ENCODE measurements at regions not wholly inside any gene's neighbourhood (a gene's known extent, or its start where the extent isn't known, plus 50 kb on each side); places are given as distances from the start of the nearest gene placed in this dataset.

DNA sequence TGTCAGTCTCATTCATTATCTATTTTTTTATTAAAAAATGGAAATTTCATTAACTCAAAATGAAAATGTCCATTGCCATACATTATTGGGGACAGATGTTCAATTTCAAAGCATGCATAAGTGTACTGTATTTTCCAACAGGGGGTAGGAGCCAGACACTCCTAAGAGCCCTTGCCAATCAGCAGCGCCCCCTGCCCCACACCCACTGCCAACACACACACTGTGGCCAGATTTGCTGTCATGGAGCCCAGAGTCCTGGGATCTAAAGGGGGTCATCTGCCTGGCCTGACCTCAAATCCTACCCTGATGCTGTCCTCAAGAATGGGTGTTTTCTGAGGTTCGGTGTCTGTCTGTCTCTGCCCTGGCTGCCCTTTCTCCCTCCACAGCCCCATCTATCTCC, 162.2 kb upstream of the TWIST2 start:
- Histone ChIP-seq H3K4me3 (ENCODE audit: low read depth in 1 of 2, low read length in 2 of 2) (no peak overlapping the region), H4K20me1 (ENCODE audit: insufficient read depth, low read length) (no peaks in the 10 kb centered on the region), H3K27ac (ENCODE audit: low read length) (no peak overlapping the region), H3K4me2 (ENCODE audit: insufficient read depth, low read length) (no peak overlapping the region), H3K79me2 (ENCODE audit: insufficient read depth, low read length) (no peaks in the 10 kb centered on the region), H3K9me3 (ENCODE audit: insufficient read depth, low read length, severe bottlenecking) (no peaks in the 10 kb centered on the region), H3K9ac (ENCODE audit: low read depth, low read length) (no peak overlapping the region), H3K4me1 (ENCODE audit: insufficient read depth, low read length) (no peaks in the 10 kb centered on the region), H3K27me3 (ENCODE audit: insufficient read depth, low read length, poor library complexity) (peaks cover 6% of the 10 kb centered on the region), H3K36me3 (ENCODE audit: insufficient read depth, low read length) (no peaks in the 10 kb centered on the region), H2AFZ (ENCODE audit: low read depth, low read length) (no peak overlapping the region)
- no peak for ATAC-seq (ENCODE audit: insufficient read depth, low read depth)
- TF ChIP-seq EZH2 (IDR thresholded peaks at IDR 0.05; ENCODE audit: borderline replicate concordance, low read depth, low read length, severe bottlenecking): no peak
- no peak for DNase-seq

GRCh38 chr2:238686223-238686622, 161.7 kb upstream of the TWIST2 start:
- Histone ChIP-seq H3K9ac (ENCODE audit: low read depth, low read length) (no peak overlapping the region), H3K4me2 (ENCODE audit: insufficient read depth, low read length) (no peak overlapping the region), H3K4me1 (ENCODE audit: insufficient read depth, low read length) (no peaks in the 10 kb centered on the region), H3K4me3 (ENCODE audit: low read depth in 1 of 2, low read length in 2 of 2) (no peak overlapping the region), H3K9me3 (ENCODE audit: insufficient read depth, low read length, severe bottlenecking) (no peaks in the 10 kb centered on the region), H3K79me2 (ENCODE audit: insufficient read depth, low read length) (no peaks in the 10 kb centered on the region), H2AFZ (ENCODE audit: low read depth, low read length) (no peak overlapping the region), H3K27me3 (ENCODE audit: insufficient read depth, low read length, poor library complexity) (peaks cover 10% of the 10 kb centered on the region), H4K20me1 (ENCODE audit: insufficient read depth, low read length) (no peaks in the 10 kb centered on the region), H3K36me3 (ENCODE audit: insufficient read depth, low read length) (no peaks in the 10 kb centered on the region), H3K27ac (ENCODE audit: low read length) (no peak overlapping the region)
- ATAC-seq (ENCODE audit: insufficient read depth, low read depth): no peak
- no peak for DNase-seq
- TF ChIP-seq, protein P1, sequence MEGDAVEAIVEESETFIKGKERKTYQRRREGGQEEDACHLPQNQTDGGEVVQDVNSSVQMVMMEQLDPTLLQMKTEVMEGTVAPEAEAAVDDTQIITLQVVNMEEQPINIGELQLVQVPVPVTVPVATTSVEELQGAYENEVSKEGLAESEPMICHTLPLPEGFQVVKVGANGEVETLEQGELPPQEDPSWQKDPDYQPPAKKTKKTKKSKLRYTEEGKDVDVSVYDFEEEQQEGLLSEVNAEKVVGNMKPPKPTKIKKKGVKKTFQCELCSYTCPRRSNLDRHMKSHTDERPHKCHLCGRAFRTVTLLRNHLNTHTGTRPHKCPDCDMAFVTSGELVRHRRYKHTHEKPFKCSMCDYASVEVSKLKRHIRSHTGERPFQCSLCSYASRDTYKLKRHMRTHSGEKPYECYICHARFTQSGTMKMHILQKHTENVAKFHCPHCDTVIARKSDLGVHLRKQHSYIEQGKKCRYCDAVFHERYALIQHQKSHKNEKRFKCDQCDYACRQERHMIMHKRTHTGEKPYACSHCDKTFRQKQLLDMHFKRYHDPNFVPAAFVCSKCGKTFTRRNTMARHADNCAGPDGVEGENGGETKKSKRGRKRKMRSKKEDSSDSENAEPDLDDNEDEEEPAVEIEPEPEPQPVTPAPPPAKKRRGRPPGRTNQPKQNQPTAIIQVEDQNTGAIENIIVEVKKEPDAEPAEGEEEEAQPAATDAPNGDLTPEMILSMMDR (IDR thresholded peaks at IDR 0.05; ENCODE audit: borderline replicate concordance, extremely low read depth, low read length, poor library complexity, severe bottlenecking): no peak
- TF ChIP-seq EZH2 (IDR thresholded peaks at IDR 0.05; ENCODE audit: borderline replicate concordance, low read depth, low read length, severe bottlenecking): no peak

- Histone ChIP-seq H3K4me3 (ENCODE audit: low read depth in 1 of 2, low read length in 2 of 2) (no peak overlapping the region), H3K9ac (ENCODE audit: low read depth, low read length) (no peak overlapping the region), H3K9me3 (ENCODE audit: insufficient read depth, low read length, severe bottlenecking) (no peaks in the 10 kb centered on the region), H3K27ac (ENCODE audit: low read length) (no peak overlapping the region), H3K4me2 (ENCODE audit: insufficient read depth, low read length) (no peak overlapping the region), H3K27me3 (ENCODE audit: insufficient read depth, low read length, poor library complexity) (peaks cover 11% of the 10 kb centered on the region), H3K79me2 (ENCODE audit: insufficient read depth, low read length) (no peaks in the 10 kb centered on the region), H3K36me3 (ENCODE audit: insufficient read depth, low read length) (no peaks in the 10 kb centered on the region), H4K20me1 (ENCODE audit: insufficient read depth, low read length) (no peaks in the 10 kb centered on the region), H3K4me1 (ENCODE audit: insufficient read depth, low read length) (no peaks in the 10 kb centered on the region), H2AFZ (ENCODE audit: low read depth, low read length) (no peak overlapping the region)
- TF ChIP-seq EZH2 (IDR thresholded peaks at IDR 0.05; ENCODE audit: borderline replicate concordance, low read depth, low read length, severe bottlenecking): no peak
- TF ChIP-seq, protein P1 (IDR thresholded peaks at IDR 0.05; ENCODE audit: borderline replicate concordance, extremely low read depth, low read length, poor library complexity, severe bottlenecking): no peak
- ATAC-seq (ENCODE audit: insufficient read depth, low read depth) (no peak), DNase-seq (no peak)
Observed at GRCh38 chr2:238688193-238689153, 159.4 kb upstream of the TWIST2 start.

GRCh38 chr2:238689331-238689730, 158.6 kb upstream of the TWIST2 start:
- Histone ChIP-seq H3K4me3 (ENCODE audit: low read depth in 1 of 2, low read length in 2 of 2) (no peak overlapping the region), H3K9me3 (ENCODE audit: insufficient read depth, low read length, severe bottlenecking) (no peaks in the 10 kb centered on the region), H3K9ac (ENCODE audit: low read depth, low read length) (no peak overlapping the region), H2AFZ (ENCODE audit: low read depth, low read length) (no peak overlapping the region), H3K27me3 (ENCODE audit: insufficient read depth, low read length, poor library complexity) (peaks cover 11% of the 10 kb centered on the region), H3K36me3 (ENCODE audit: insufficient read depth, low read length) (no peaks in the 10 kb centered on the region), H4K20me1 (ENCODE audit: insufficient read depth, low read length) (no peaks in the 10 kb centered on the region; the same call in 1 of the 2 replicates), H3K4me1 (ENCODE audit: insufficient read depth, low read length) (no peaks in the 10 kb centered on the region), H3K4me2 (ENCODE audit: insufficient read depth, low read length) (no peak overlapping the region), H3K79me2 (ENCODE audit: insufficient read depth, low read length) (no peaks in the 10 kb centered on the region), H3K27ac (ENCODE audit: low read length) (no peak overlapping the region)
- DNase-seq (no peak), ATAC-seq (ENCODE audit: insufficient read depth, low read depth) (no peak)
- TF ChIP-seq EZH2 (IDR thresholded peaks at IDR 0.05; ENCODE audit: borderline replicate concordance, low read depth, low read length, severe bottlenecking): no peak
- TF ChIP-seq, protein P1 (IDR thresholded peaks at IDR 0.05; ENCODE audit: borderline replicate concordance, extremely low read depth, low read length, poor library complexity, severe bottlenecking): no peak

Data from DND-41 (cell line).